ENCODE measurements at regions not wholly inside any gene's neighbourhood (a gene's known extent, or its start where the extent isn't known, plus 50 kb on each side); places are given as distances from the start of the nearest gene placed in this dataset.

DNA sequence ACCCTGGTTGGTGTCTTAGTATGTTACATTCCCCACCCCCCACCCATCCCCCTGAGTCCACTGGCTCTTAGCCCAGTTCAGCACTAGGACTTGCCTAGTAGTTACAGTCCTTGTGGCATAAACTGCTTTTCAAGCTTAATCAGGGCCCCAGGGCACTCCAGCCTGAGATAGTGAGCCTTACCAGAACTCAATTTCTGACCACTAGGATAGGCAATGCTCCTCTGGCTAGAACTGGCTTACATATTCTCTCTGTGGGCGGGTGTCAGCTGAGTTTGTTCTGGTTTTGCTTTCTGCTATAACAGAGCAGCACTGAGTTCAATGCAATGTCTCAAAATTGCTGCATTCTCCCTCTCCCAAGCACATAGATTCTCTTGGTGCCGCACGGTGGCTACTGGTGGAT is 391.4 kb upstream of the DIPK2B start:
- in situ Hi-C loops (cut with MboI; ENCODE audit: low pct_unique_long_range_greater_than_20kb, low sequenced_read_pairs, unreplicated experiment), result no loop called here
- DNase-seq (ENCODE audit: low spot score), result no peak
- TF ChIP-seq CTCF (IDR thresholded peaks at IDR 0.05; ENCODE audit: extremely low read depth, insufficient read depth, missing control alignments), result no peak

- in situ Hi-C loops (cut with MboI; ENCODE audit: low pct_unique_long_range_greater_than_20kb, low sequenced_read_pairs, unreplicated experiment), result no loop called here
- TF ChIP-seq CTCF (IDR thresholded peaks at IDR 0.05; ENCODE audit: extremely low read depth, insufficient read depth, missing control alignments), result no peak
- DNase-seq (ENCODE audit: low spot score), result no peak
Observed at GRCh38 chrX:45591650-45592049, 391.0 kb upstream of the DIPK2B start.

- in situ Hi-C loops (cut with MboI; ENCODE audit: low pct_unique_long_range_greater_than_20kb, low sequenced_read_pairs, unreplicated experiment), result no loop called here
- no peak for TF ChIP-seq CTCF (IDR thresholded peaks at IDR 0.05; ENCODE audit: extremely low read depth, insufficient read depth, missing control alignments)
- no peak for DNase-seq (ENCODE audit: low spot score)
Observed at GRCh38 chrX:45584717-45585116, 384.0 kb upstream of the DIPK2B start.

GRCh38 chrX:45577361-45577760 is 376.7 kb upstream of the DIPK2B start:
- no peak for DNase-seq (ENCODE audit: low spot score)
- in situ Hi-C loops (cut with MboI; ENCODE audit: low pct_unique_long_range_greater_than_20kb, low sequenced_read_pairs, unreplicated experiment), result no loop called here
- TF ChIP-seq CTCF (IDR thresholded peaks at IDR 0.05; ENCODE audit: extremely low read depth, insufficient read depth, missing control alignments), result no peak

- TF ChIP-seq CTCF (IDR thresholded peaks at IDR 0.05; ENCODE audit: extremely low read depth, insufficient read depth, missing control alignments), result no peak
- DNase-seq (ENCODE audit: low spot score), result no peak
- in situ Hi-C loops (cut with MboI; ENCODE audit: low pct_unique_long_range_greater_than_20kb, low sequenced_read_pairs, unreplicated experiment), result no loop called here
Observed at GRCh38 chrX:45571453-45571852, 370.8 kb upstream of the DIPK2B start.

- in situ Hi-C loops (cut with MboI; ENCODE audit: low pct_unique_long_range_greater_than_20kb, low sequenced_read_pairs, unreplicated experiment), result no loop called here
- no peak for TF ChIP-seq CTCF (IDR thresholded peaks at IDR 0.05; ENCODE audit: extremely low read depth, insufficient read depth, missing control alignments)
- no peak for DNase-seq (ENCODE audit: low spot score)
Observed at GRCh38 chrX:45566456-45566855, 365.8 kb upstream of the DIPK2B start.

GRCh38 chrX:45557387-45557786 is 356.7 kb upstream of the DIPK2B start:
- no peak for DNase-seq (ENCODE audit: low spot score)
- in situ Hi-C loops (cut with MboI; ENCODE audit: low pct_unique_long_range_greater_than_20kb, low sequenced_read_pairs, unreplicated experiment), result no loop called here
- TF ChIP-seq CTCF (IDR thresholded peaks at IDR 0.05; ENCODE audit: extremely low read depth, insufficient read depth, missing control alignments), result no peak
